Rectal smooth muscle tissue (tissue), 1 donor: ENCODE measurements at regions not wholly inside any gene's neighbourhood (a gene's known extent, or its start where the extent isn't known, plus 50 kb on each side); places are given as distances from the start of the nearest gene placed in this dataset.

ENCODE experiments used
- H3K27ac ChIP-seq: one replicate; pipeline ENCODE4 v1.7.0; 2013; ENCODE audit warnings: low read depth, low read length, inconsistent platforms
- H3K27me3 ChIP-seq: one replicate; pipeline ENCODE4 v1.7.0; 2013; ENCODE audit warnings: low read length; ENCODE audit not compliant: control insufficient read depth, insufficient read depth
- H3K36me3 ChIP-seq: one replicate; pipeline ENCODE4 v1.7.0; 2013; ENCODE audit warnings: low read length; ENCODE audit not compliant: control insufficient read depth, insufficient read depth
- H3K4me1 ChIP-seq: one replicate; pipeline ENCODE4 v1.7.0; 2013; ENCODE audit warnings: low read length; ENCODE audit not compliant: control insufficient read depth, insufficient read depth
- H3K4me3 ChIP-seq: one replicate; pipeline ENCODE4 v1.7.0; 2013; ENCODE audit warnings: low read length
- H3K9ac ChIP-seq: one replicate; pipeline ENCODE4 v1.7.0; 2013; ENCODE audit warnings: low read length

GRCh38 chr2:19742872-19743271 is 158.9 kb downstream of the TTC32 start:
- no peak overlapping the region for H3K27ac ChIP-seq
- H3K4me3 ChIP-seq, result no peak overlapping the region
- H3K4me1 ChIP-seq, result no peaks in the 10 kb centered on the region
- H3K27me3 ChIP-seq, result no peaks in the 10 kb centered on the region
- H3K9ac ChIP-seq, result no peak overlapping the region
- no peaks in the 10 kb centered on the region for H3K36me3 ChIP-seq

GRCh38 chr2:19739256-19739655 is 162.5 kb downstream of the TTC32 start:
- no peak overlapping the region for H3K9ac ChIP-seq
- H3K4me1 ChIP-seq, result peaks cover 3% of the 10 kb centered on the region
- H3K36me3 ChIP-seq, result no peaks in the 10 kb centered on the region
- H3K27ac ChIP-seq, result no peak overlapping the region
- no peaks in the 10 kb centered on the region for H3K27me3 ChIP-seq
- H3K4me3 ChIP-seq, result no peak overlapping the region

GRCh38 chr2:19738707-19739106 is 163.1 kb downstream of the TTC32 start:
- H3K9ac ChIP-seq, result no peak overlapping the region
- no peaks in the 10 kb centered on the region for H3K27me3 ChIP-seq
- no peak overlapping the region for H3K27ac ChIP-seq

GRCh38 chr2:19736191-19736831 is 165.5 kb downstream of the TTC32 start:
- Histone ChIP-seq H3K36me3 (no peaks in the 10 kb centered on the region), H3K27ac (no peak overlapping the region), H3K9ac (no peak overlapping the region), H3K4me1 (peaks cover 3% of the 10 kb centered on the region), H3K27me3 (no peaks in the 10 kb centered on the region), H3K4me3 (no peak overlapping the region)

More at GRCh38 chr2:19738707-19739106, 163.1 kb downstream of the TTC32 start:
- H3K4me3 ChIP-seq, result no peak overlapping the region
- H3K36me3 ChIP-seq, result no peaks in the 10 kb centered on the region
- peaks cover 3% of the 10 kb centered on the region for H3K4me1 ChIP-seq

GRCh38 chr2:19733951-19734425 is 167.8 kb downstream of the TTC32 start:
- no peak overlapping the region for H3K9ac ChIP-seq
- peak overlapping the region; percentile 58 for H3K27ac ChIP-seq
- H3K4me3 ChIP-seq, result no peak overlapping the region
- H3K4me1 ChIP-seq, result peaks cover 8% of the 10 kb centered on the region
- H3K27me3 ChIP-seq, result no peaks in the 10 kb centered on the region
- H3K36me3 ChIP-seq, result no peaks in the 10 kb centered on the region

GRCh38 chr2:19733390-19733789 is 168.4 kb downstream of the TTC32 start:
- Histone ChIP-seq H3K4me3 (no peak overlapping the region), H3K36me3 (no peaks in the 10 kb centered on the region), H3K27ac (peak overlapping the region; percentile 29), H3K4me1 (peaks cover 8% of the 10 kb centered on the region), H3K9ac (no peak overlapping the region), H3K27me3 (no peaks in the 10 kb centered on the region)

GRCh38 chr2:19732255-19732654 is 169.5 kb downstream of the TTC32 start:
- Histone ChIP-seq H3K27ac (no peak overlapping the region), H3K4me1 (peaks cover 8% of the 10 kb centered on the region), H3K4me3 (no peak overlapping the region), H3K36me3 (no peaks in the 10 kb centered on the region), H3K27me3 (no peaks in the 10 kb centered on the region), H3K9ac (no peak overlapping the region)

- no peaks in the 10 kb centered on the region for H3K36me3 ChIP-seq
Observed at GRCh38 chr2:19731515-19731914, 170.3 kb downstream of the TTC32 start.

GRCh38 chr2:19731037-19731436 is 170.7 kb downstream of the TTC32 start:
- Histone ChIP-seq H3K36me3 (no peaks in the 10 kb centered on the region), H3K4me1 (peaks cover 8% of the 10 kb centered on the region), H3K9ac (no peak overlapping the region), H3K27me3 (no peaks in the 10 kb centered on the region), H3K27ac (no peak overlapping the region), H3K4me3 (no peak overlapping the region)

More at GRCh38 chr2:19731515-19731914, 170.3 kb downstream of the TTC32 start:
- Histone ChIP-seq H3K4me3 (no peak overlapping the region), H3K9ac (no peak overlapping the region), H3K4me1 (peaks cover 8% of the 10 kb centered on the region), H3K27me3 (no peaks in the 10 kb centered on the region), H3K27ac (no peak overlapping the region)

- Histone ChIP-seq H3K4me1 (peaks cover 6% of the 10 kb centered on the region), H3K4me3 (no peak overlapping the region), H3K9ac (no peak overlapping the region), H3K27me3 (no peaks in the 10 kb centered on the region), H3K27ac (no peak overlapping the region), H3K36me3 (no peaks in the 10 kb centered on the region)
Observed at GRCh38 chr2:19728125-19728524, 173.7 kb downstream of the TTC32 start.

- H3K36me3 ChIP-seq, result no peaks in the 10 kb centered on the region
- H3K4me1 ChIP-seq, result peaks cover 8% of the 10 kb centered on the region
- H3K4me3 ChIP-seq, result no peak overlapping the region
- no peak overlapping the region for H3K27ac ChIP-seq
- no peaks in the 10 kb centered on the region for H3K27me3 ChIP-seq
- no peak overlapping the region for H3K9ac ChIP-seq
Observed at GRCh38 chr2:19725392-19725791, 176.4 kb downstream of the TTC32 start.

- no peak overlapping the region for H3K27ac ChIP-seq
- H3K4me3 ChIP-seq, result no peak overlapping the region
- H3K9ac ChIP-seq, result no peak overlapping the region
- no peaks in the 10 kb centered on the region for H3K27me3 ChIP-seq
- no peaks in the 10 kb centered on the region for H3K36me3 ChIP-seq
- peaks cover 8% of the 10 kb centered on the region for H3K4me1 ChIP-seq
Observed at GRCh38 chr2:19723021-19723420, 178.8 kb downstream of the TTC32 start.

- Histone ChIP-seq H3K4me3 (no peak overlapping the region), H3K36me3 (no peaks in the 10 kb centered on the region), H3K4me1 (peaks cover 8% of the 10 kb centered on the region), H3K9ac (no peak overlapping the region), H3K27me3 (no peaks in the 10 kb centered on the region), H3K27ac (peak overlapping the region; percentile 39)
Observed at GRCh38 chr2:19722531-19722971, 179.2 kb downstream of the TTC32 start.
